Activated T-cell treated with anti-CD3 and anti-CD28 coated beads, Interleukin-2, amount 50 U/mL, for 4 hours (primary cell): ENCODE measurements at regions not wholly inside any gene's neighbourhood (a gene's known extent, or its start where the extent isn't known, plus 50 kb on each side); places are given as distances from the start of the nearest gene placed in this dataset.

ENCODE experiments used
- ATAC-seq, 2 donors: fragments of 200-7000 bp; cut with Tn5 transposase; one replicate each; pipeline ENCODE4 v1.10.0; 2021
- DNase-seq: peaks from one replicate; pipeline ENCODE4 v3.0.0-alpha.2; 2020
- H3K27me3 Mint-ChIP-seq: one replicate; pipeline ENCODE4 v1.8.0; 2021; ENCODE audit warnings: low read depth, mixed read lengths
- H3K36me3 Mint-ChIP-seq: one replicate; pipeline ENCODE4 v1.8.0; 2022; ENCODE audit warnings: mixed read lengths; ENCODE audit not compliant: insufficient read depth
- H3K4me1 Mint-ChIP-seq: one replicate; pipeline ENCODE4 v1.8.0; 2021; ENCODE audit warnings: low read depth, mixed read lengths
- H3K4me3 Mint-ChIP-seq: one replicate; pipeline ENCODE4 v1.8.0; 2021; ENCODE audit warnings: mild to moderate bottlenecking, moderate library complexity, mixed read lengths
- H3K9me3 Mint-ChIP-seq: one replicate; pipeline ENCODE4 v1.8.0; 2021; ENCODE audit warnings: mixed read lengths

GRCh38 chr2:180174580-180174979 is 167.5 kb upstream of the CWC22 start:
- Mint-ChIP-seq H3K9me3 (peaks cover 9% of the 10 kb centered on the region), H3K4me1 (no peaks in the 10 kb centered on the region), H3K27me3 (no peaks in the 10 kb centered on the region), H3K4me3 (no peak overlapping the region), H3K36me3 (no peaks in the 10 kb centered on the region)
- ATAC-seq: no peak
- DNase-seq: no peak

DNA sequence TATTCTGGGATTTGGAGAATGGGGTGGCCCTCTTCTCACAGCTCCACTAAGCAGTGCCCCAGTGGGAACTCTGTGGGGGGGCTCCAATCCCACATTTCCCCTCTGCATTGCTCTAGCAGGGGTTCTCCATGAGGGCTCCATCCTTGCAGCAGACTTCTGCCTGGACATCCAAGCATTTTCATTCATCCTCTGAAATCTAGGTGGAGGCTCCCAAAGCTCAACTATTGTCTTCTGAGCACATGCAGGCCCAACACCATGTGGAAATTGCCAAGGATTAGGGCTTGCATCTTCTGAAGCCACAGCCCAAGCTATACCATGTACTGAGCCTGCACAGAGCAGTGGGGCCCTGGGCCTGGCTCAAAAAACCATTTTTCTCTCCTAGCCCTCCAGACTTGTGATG is 162.4 kb upstream of the CWC22 start:
- H3K27me3 Mint-ChIP-seq: peaks cover 2% of the 10 kb centered on the region
- no peak overlapping the region for H3K4me3 Mint-ChIP-seq
- peaks cover 19% of the 10 kb centered on the region for H3K9me3 Mint-ChIP-seq
- DNase-seq (no peak), ATAC-seq (no peak)
- no peaks in the 10 kb centered on the region for H3K36me3 Mint-ChIP-seq
- H3K4me1 Mint-ChIP-seq: no peaks in the 10 kb centered on the region

DNA sequence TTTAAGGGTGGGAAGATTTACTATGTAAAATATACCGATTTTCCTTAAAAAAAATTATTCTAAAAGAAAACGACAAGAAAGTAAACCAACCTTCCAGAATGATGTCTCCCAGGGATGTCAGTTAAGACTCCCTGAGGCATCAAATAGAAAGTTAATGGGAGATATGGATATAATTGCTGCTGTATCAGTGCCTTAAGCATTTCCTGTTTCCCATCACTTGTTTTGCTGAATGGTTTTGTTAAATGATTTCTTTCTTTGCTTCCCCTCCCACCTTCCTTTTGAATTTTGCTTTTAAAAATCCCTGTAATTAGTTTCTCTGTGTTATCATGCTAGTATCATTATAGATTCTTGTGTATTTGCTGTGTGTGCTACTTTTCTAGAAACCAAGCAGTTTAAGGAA is 154.3 kb upstream of the CWC22 start:
- Mint-ChIP-seq H3K4me1 (no peaks in the 10 kb centered on the region), H3K9me3 (no peaks in the 10 kb centered on the region), H3K27me3 (no peaks in the 10 kb centered on the region), H3K4me3 (no peak overlapping the region), H3K36me3 (no peaks in the 10 kb centered on the region)
- DNase-seq (no peak), ATAC-seq (no peak)

DNA sequence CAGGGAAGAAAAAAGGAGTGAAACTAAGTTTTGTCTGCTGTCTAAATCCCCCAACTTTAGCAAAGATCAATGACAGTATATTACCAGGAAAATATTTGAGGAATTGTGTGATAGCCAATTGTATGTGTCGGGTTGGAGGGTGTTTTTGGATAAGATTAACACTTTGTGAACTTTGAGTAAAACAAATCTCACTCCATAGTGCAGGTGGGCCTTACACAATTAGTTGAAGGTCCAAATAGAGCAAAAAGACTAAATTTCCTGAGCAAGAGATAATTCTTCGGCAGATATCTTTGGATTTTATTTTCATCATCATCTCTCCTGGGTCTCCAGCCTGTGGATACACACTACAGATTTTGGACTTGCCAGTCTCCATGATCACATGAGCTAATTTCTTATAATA is 152.8 kb upstream of the CWC22 start:
- no peak for DNase-seq
- ATAC-seq: no peak
- no peaks in the 10 kb centered on the region for H3K9me3 Mint-ChIP-seq
- H3K27me3 Mint-ChIP-seq: no peaks in the 10 kb centered on the region
- no peaks in the 10 kb centered on the region for H3K4me1 Mint-ChIP-seq
- H3K4me3 Mint-ChIP-seq: no peak overlapping the region
- H3K36me3 Mint-ChIP-seq: no peaks in the 10 kb centered on the region

DNA sequence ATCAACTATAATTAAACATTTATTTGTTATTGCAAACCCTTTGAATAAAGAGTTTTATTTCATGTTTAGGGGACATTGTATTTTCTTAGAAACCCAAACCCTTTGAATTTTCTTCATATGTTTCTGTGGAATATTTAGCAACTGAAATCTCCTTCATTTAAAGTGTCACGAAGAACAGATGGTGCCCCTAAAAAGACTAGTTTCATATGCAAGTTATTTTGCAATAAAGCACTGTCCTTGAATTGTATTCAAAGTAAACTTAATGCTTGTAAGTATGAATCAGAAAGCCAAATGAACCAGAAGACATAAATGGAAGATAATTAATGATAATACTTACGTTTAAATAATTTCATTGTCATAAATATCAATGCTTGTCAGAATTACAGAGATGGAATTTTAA is 151.9 kb upstream of the CWC22 start:
- no peaks in the 10 kb centered on the region for H3K36me3 Mint-ChIP-seq
- DNase-seq: no peak
- no peaks in the 10 kb centered on the region for H3K9me3 Mint-ChIP-seq
- H3K27me3 Mint-ChIP-seq: no peaks in the 10 kb centered on the region
- H3K4me1 Mint-ChIP-seq: no peaks in the 10 kb centered on the region
- H3K4me3 Mint-ChIP-seq: no peak overlapping the region
- ATAC-seq: no peak

- Mint-ChIP-seq H3K36me3 (no peaks in the 10 kb centered on the region), H3K4me3 (no peak overlapping the region), H3K4me1 (no peaks in the 10 kb centered on the region), H3K27me3 (no peaks in the 10 kb centered on the region), H3K9me3 (no peaks in the 10 kb centered on the region)
- DNase-seq (no peak), ATAC-seq (no peak)
Observed at GRCh38 chr2:180156651-180157050, 149.6 kb upstream of the CWC22 start.

- H3K27me3 Mint-ChIP-seq: peaks cover 2% of the 10 kb centered on the region
- H3K36me3 Mint-ChIP-seq: no peaks in the 10 kb centered on the region
- DNase-seq (no peak), ATAC-seq (no peak)
- H3K4me1 Mint-ChIP-seq: no peaks in the 10 kb centered on the region
- no peaks in the 10 kb centered on the region for H3K9me3 Mint-ChIP-seq
- no peak overlapping the region for H3K4me3 Mint-ChIP-seq
Observed at GRCh38 chr2:180150606-180151005, 143.5 kb upstream of the CWC22 start.

- peaks cover 7% of the 10 kb centered on the region for H3K27me3 Mint-ChIP-seq
- no peaks in the 10 kb centered on the region for H3K4me1 Mint-ChIP-seq
- no peak overlapping the region for H3K4me3 Mint-ChIP-seq
- no peaks in the 10 kb centered on the region for H3K36me3 Mint-ChIP-seq
- ATAC-seq: no peak
- no peak for DNase-seq
- no peaks in the 10 kb centered on the region for H3K9me3 Mint-ChIP-seq
Observed at GRCh38 chr2:180146541-180146940, 139.4 kb upstream of the CWC22 start.

GRCh38 chr2:180146114-180146513 is 139.0 kb upstream of the CWC22 start:
- DNase-seq (no peak), ATAC-seq (no peak)
- no peak overlapping the region for H3K4me3 Mint-ChIP-seq
- no peaks in the 10 kb centered on the region for H3K4me1 Mint-ChIP-seq
- H3K9me3 Mint-ChIP-seq: no peaks in the 10 kb centered on the region
- H3K27me3 Mint-ChIP-seq: peaks cover 7% of the 10 kb centered on the region
- H3K36me3 Mint-ChIP-seq: no peaks in the 10 kb centered on the region

- no peak overlapping the region for H3K4me3 Mint-ChIP-seq
- no peaks in the 10 kb centered on the region for H3K36me3 Mint-ChIP-seq
- ATAC-seq: no peak
- no peaks in the 10 kb centered on the region for H3K4me1 Mint-ChIP-seq
- DNase-seq: no peak
- H3K9me3 Mint-ChIP-seq: no peaks in the 10 kb centered on the region
- H3K27me3 Mint-ChIP-seq: peaks cover 7% of the 10 kb centered on the region
Observed at GRCh38 chr2:180145163-180145562, 138.1 kb upstream of the CWC22 start.

DNA sequence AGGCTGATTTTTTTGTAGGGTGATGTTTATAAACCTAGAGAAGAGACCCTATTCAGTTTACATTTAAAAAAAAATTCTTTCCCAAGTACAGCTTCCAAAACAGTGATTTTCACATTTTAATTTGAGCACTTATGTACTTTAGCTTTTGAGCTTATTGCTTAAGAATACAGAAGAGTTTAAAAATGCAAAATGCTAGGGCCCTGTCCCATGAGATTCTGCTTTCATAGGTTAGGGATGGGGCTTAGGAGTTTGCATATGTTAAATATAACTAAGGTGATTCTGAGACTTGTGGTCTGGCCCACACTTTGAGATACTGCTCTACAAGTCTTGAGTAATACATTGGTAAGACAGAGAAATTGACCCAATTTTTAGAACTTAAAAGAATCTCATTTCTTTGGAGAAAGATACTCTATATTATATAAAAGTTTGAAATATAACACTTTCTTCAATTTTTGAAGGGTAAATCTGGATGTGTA is 137.3 kb upstream of the CWC22 start:
- no peaks in the 10 kb centered on the region for H3K4me1 Mint-ChIP-seq
- H3K27me3 Mint-ChIP-seq: peaks cover 7% of the 10 kb centered on the region
- no peaks in the 10 kb centered on the region for H3K9me3 Mint-ChIP-seq
- DNase-seq (no peak), ATAC-seq (no peak)
- H3K4me3 Mint-ChIP-seq: no peak overlapping the region
- H3K36me3 Mint-ChIP-seq: no peaks in the 10 kb centered on the region

DNA sequence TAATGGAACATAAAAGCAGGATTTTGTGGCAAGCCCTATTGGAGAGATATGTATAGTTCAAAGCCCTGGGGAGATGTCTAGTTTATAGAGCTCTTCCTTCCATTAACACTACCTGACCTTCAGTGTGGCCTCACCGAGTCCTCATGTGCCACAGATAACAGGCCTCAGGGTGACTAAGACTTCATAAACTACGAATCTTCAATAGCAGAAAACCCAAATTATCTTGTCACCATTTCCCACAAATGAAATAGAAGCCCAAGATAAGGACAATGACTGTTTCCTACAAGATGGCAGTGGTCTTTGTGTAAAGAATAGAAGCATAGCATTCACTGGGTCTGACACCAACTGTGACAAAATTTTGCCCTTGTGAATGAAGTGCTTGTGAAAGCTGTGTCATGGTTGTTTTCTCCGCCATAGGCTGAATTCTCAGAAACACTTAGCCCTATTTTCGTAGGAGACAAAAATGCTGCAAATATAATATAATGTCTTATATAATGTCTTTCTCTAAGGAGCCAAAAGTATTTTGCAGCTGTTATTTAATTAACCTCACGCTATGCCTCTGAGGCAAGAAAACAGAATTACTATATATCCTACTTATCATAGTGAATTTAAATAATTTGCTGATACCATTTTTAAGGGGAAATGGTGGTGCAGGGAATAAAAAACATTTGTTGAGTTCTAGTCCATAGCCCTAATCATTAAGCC is 136.7 kb upstream of the CWC22 start:
- Mint-ChIP-seq H3K9me3 (no peaks in the 10 kb centered on the region), H3K4me1 (no peaks in the 10 kb centered on the region), H3K27me3 (peaks cover 7% of the 10 kb centered on the region), H3K36me3 (no peaks in the 10 kb centered on the region), H3K4me3 (no peak overlapping the region)
- DNase-seq (no peak), ATAC-seq (no peak)

GRCh38 chr2:180141600-180141999 is 134.5 kb upstream of the CWC22 start:
- H3K27me3 Mint-ChIP-seq: peaks cover 5% of the 10 kb centered on the region
- H3K9me3 Mint-ChIP-seq: no peaks in the 10 kb centered on the region
- no peaks in the 10 kb centered on the region for H3K36me3 Mint-ChIP-seq
- H3K4me1 Mint-ChIP-seq: no peaks in the 10 kb centered on the region
- H3K4me3 Mint-ChIP-seq: no peak overlapping the region
- no peak for DNase-seq
- ATAC-seq: no peak

DNA sequence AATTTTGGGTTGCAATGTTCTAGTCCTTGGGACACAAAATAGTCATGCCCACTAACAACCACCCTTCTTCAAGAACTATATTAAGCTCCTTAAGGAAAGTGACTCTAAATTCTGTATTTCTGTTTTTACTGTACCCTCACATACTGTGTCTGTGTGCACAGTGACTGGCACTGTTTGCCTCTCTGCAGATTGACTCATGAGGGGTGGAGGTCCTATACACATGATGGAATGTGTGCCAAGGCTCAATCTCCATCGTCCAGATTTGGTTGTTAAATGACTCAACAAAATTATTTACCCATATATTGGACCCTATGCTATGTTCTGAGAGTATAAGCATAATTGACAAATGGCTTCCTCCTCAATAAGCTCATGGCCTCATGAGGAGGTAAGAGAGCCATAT is 126.6 kb upstream of the CWC22 start:
- no peak for ATAC-seq
- no peak overlapping the region for H3K4me3 Mint-ChIP-seq
- H3K36me3 Mint-ChIP-seq: no peaks in the 10 kb centered on the region

GRCh38 chr2:180130403-180130802 is 123.3 kb upstream of the CWC22 start:
- Mint-ChIP-seq H3K4me1 (no peaks in the 10 kb centered on the region), H3K36me3 (no peaks in the 10 kb centered on the region), H3K4me3 (no peak overlapping the region), H3K9me3 (no peaks in the 10 kb centered on the region), H3K27me3 (peaks cover 11% of the 10 kb centered on the region)
- ATAC-seq: no peak
- no peak for DNase-seq

More for the DNA sequence above, 126.6 kb upstream of the CWC22 start:
- no peak for DNase-seq
- H3K27me3 Mint-ChIP-seq: peaks cover 7% of the 10 kb centered on the region
- no peaks in the 10 kb centered on the region for H3K4me1 Mint-ChIP-seq
- no peaks in the 10 kb centered on the region for H3K9me3 Mint-ChIP-seq

DNA sequence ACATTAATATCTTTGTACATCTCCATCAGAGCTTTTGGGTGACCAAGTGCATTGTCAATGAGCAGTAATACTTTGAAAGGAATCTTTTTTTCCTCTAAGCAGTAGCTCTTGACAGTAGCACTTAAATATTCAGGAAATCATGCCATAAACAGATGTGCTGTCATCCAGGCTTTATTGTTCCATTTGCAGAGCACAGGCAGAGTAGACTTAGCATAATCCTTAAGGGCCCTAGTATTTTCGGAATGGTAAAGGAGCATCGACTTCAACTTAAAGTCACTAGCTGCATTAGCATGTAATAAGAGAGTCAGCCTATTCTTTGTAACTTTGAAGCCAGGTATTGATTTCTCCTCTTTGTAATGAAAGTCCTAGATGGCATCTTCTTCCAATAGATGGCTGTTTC is 121.8 kb upstream of the CWC22 start:
- H3K36me3 Mint-ChIP-seq: no peaks in the 10 kb centered on the region
- ATAC-seq (no peak), DNase-seq (no peak)
- no peaks in the 10 kb centered on the region for H3K4me1 Mint-ChIP-seq
- peaks cover 11% of the 10 kb centered on the region for H3K27me3 Mint-ChIP-seq
- no peaks in the 10 kb centered on the region for H3K9me3 Mint-ChIP-seq
- no peak overlapping the region for H3K4me3 Mint-ChIP-seq
